A673 (cell line): ENCODE measurements at regions not wholly inside any gene's neighbourhood (a gene's known extent, or its start where the extent isn't known, plus 50 kb on each side); places are given as distances from the start of the nearest gene placed in this dataset.
A peak's percentile ranks its signal among the peaks of the same experiment; 100 is the strongest.

Experiments used
- BruUV-seq: library from RNA; stranded (reverse); fragments of 400-500 nt; replicated peaks from 2 replicates; lab custom pipeline; 2021; lab: Mats Ljungman, UMichigan
- CTCF ChIA-PET: fragments of 300-600 bp; sonication (Branson Sonifier 250); formaldehyde crosslinking; loops from one replicate; lab custom pipeline; 2022; ENCODE audit warnings: antibody characterized with exemption; lab: Charles Lee
- POLR2A ChIA-PET: fragments of 300-600 bp; sonication (Branson Sonifier 250); formaldehyde crosslinking; loops from one replicate; lab custom pipeline; 2022; ENCODE audit warnings: antibody characterized with exemption; ENCODE audit not compliant: low non-redundant PET; lab: Charles Lee
- DNase-seq: peaks from one replicate; pipeline ENCODE4 v3.0.0-alpha.2; 2015; ENCODE audit warnings: low spot score
- H3K27ac ChIP-seq: fragments of 200-600 bp; sonication (generic); 2 replicates; pipeline ENCODE4 v1.5.1; 2016; ENCODE audit warnings: mixed run types, low read depth, mild to moderate bottlenecking, mixed read lengths, antibody characterized with exemption, low read length; ENCODE audit not compliant: poor library complexity, severe bottlenecking
- H3K27me3 ChIP-seq: fragments of 200-600 bp; sonication (generic); replicated peaks from 2 replicates; pipeline ENCODE4 v1.6.1; 2017; ENCODE audit warnings: mixed run types, low read depth, mild to moderate bottlenecking, mixed read lengths, antibody characterized with exemption, low read length; ENCODE audit not compliant: insufficient read depth, poor library complexity
- H3K36me3 ChIP-seq: fragments of 200-600 bp; sonication (generic); 2 replicates; pipeline ENCODE4 v1.6.1; 2016; ENCODE audit warnings: mixed run types, mild to moderate bottlenecking, mixed read lengths, antibody characterized with exemption, low read length; ENCODE audit not compliant: insufficient read depth, poor library complexity, severe bottlenecking
- H3K4me1 ChIP-seq: fragments of 200-600 bp; sonication (generic); 2 replicates; pipeline ENCODE4 v1.6.1; 2017; ENCODE audit warnings: mixed run types, mild to moderate bottlenecking, mixed read lengths, antibody characterized with exemption, low read length; ENCODE audit not compliant: insufficient read depth, poor library complexity, severe bottlenecking
- H3K4me3 ChIP-seq: fragments of 200-600 bp; sonication (generic); 2 replicates; pipeline ENCODE4 v1.5.1; 2016; ENCODE audit warnings: low read depth, mixed run types, mild to moderate bottlenecking, mixed read lengths, low read length; ENCODE audit not compliant: poor library complexity, severe bottlenecking
- H3K9me3 ChIP-seq: fragments of 200-600 bp; sonication (generic); 2 replicates; pipeline ENCODE4 v1.6.1; 2016; ENCODE audit warnings: mixed run types, low read depth, mild to moderate bottlenecking, mixed read lengths, antibody characterized with exemption, low read length; ENCODE audit not compliant: poor library complexity, severe bottlenecking
- EZH2 ChIP-seq: fragments of 200-600 bp; sonication (generic); IDR thresholded peaks from 2 replicates; pipeline ENCODE4 v1.6.1; 2017; ENCODE audit warnings: borderline replicate concordance, low read depth, mild to moderate bottlenecking, mixed read lengths, antibody characterized with exemption, low read length; ENCODE audit not compliant: poor library complexity, severe bottlenecking
- intact Hi-C: fragments of 100-400 bp; cut with micrococcal nuclease; formaldehyde crosslinking; loops from one replicate; pipeline ENCODE4 v1.10.0; 2022; ENCODE audit not compliant: unreplicated experiment
- TF ChIP-seq, protein P1 (sequence below): fragments of 300-800, 200-600 bp; sonication (generic); conservative IDR thresholded peaks from 2 replicates; pipeline ENCODE4 v1.5.1; 2017; ENCODE audit warnings: low read depth, mild to moderate bottlenecking, antibody characterized with exemption, low read length, moderate library complexity, mixed read lengths

DNA sequence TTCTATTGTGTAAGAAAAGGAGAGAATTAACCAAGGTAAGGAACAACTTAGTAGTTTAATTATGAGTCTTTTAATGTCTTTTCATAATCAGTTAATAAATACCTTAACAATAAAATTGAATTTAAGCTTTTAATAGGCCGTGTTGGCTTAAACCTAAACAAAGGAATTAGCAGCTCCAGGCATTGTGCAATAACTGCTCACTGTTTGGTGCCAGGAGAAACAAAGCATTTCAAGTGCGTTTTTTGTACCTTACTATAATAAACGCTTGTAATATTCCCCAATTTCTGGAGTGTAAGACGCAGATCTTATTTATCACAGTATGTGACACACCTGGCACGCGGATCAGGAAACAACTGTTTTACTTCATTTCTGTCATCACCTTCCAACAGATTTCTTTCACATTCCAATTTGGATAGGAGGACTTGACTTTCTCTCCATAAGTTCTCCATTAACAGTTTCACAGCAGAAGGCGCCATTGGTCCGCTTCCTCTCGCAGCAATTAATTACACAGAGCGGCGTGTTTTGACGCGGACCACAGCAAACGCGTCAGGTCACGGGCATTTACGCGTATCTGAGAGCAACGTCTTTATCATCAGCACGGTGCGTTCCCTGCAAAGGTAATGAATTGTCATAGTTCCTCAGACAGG is 335.8 kb upstream of the NT5E start:
- BruUV-seq = no TSS peak
- POLR2A ChIA-PET = no interaction called here
- Histone ChIP-seq H3K36me3 (no peaks in the 10 kb centered on the region), H3K27ac (no peak overlapping the region), H3K27me3 (no peaks in the 10 kb centered on the region), H3K4me1 (peaks cover 20% of the 10 kb centered on the region), H3K9me3 (no peaks in the 10 kb centered on the region), H3K4me3 (peak overlapping the region; percentile 37)
- DNase-seq = peak; percentile 57
- CTCF ChIA-PET = no interaction called here
- TF ChIP-seq EZH2 = no peak
- TF ChIP-seq, protein P1, sequence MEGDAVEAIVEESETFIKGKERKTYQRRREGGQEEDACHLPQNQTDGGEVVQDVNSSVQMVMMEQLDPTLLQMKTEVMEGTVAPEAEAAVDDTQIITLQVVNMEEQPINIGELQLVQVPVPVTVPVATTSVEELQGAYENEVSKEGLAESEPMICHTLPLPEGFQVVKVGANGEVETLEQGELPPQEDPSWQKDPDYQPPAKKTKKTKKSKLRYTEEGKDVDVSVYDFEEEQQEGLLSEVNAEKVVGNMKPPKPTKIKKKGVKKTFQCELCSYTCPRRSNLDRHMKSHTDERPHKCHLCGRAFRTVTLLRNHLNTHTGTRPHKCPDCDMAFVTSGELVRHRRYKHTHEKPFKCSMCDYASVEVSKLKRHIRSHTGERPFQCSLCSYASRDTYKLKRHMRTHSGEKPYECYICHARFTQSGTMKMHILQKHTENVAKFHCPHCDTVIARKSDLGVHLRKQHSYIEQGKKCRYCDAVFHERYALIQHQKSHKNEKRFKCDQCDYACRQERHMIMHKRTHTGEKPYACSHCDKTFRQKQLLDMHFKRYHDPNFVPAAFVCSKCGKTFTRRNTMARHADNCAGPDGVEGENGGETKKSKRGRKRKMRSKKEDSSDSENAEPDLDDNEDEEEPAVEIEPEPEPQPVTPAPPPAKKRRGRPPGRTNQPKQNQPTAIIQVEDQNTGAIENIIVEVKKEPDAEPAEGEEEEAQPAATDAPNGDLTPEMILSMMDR = no peak
- intact Hi-C loops = no loop called here

DNA sequence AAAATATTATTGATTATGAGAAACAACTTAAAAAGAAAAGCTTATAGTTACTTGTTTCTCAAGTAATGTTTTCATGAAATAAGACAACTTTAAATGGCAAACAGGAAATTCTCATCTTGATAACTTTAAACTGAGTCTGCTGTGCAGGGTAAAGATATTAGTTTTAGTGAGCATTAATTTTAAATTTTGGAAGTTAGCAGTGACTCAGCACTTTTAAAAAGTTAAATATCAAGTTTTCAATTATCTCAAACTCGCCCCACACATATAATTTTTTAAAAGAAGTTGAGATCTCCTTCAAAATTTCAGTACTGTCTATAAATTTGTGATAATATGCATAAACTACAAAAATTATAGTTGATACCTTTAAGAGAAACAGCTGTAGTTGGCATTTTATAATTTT is 337.3 kb upstream of the NT5E start:
- intact Hi-C loops = no loop called here
- no peak for DNase-seq
- ChIA-PET POLR2A (no interaction called here), CTCF (no interaction called here)
- Histone ChIP-seq H3K36me3 (no peaks in the 10 kb centered on the region), H3K4me3 (no peak overlapping the region), H3K27ac (no peak overlapping the region), H3K9me3 (no peaks in the 10 kb centered on the region), H3K4me1 (peaks cover 20% of the 10 kb centered on the region), H3K27me3 (no peaks in the 10 kb centered on the region)
- TF ChIP-seq EZH2 = no peak
- TF ChIP-seq, protein P1 = no peak
- BruUV-seq = no TSS peak

DNA sequence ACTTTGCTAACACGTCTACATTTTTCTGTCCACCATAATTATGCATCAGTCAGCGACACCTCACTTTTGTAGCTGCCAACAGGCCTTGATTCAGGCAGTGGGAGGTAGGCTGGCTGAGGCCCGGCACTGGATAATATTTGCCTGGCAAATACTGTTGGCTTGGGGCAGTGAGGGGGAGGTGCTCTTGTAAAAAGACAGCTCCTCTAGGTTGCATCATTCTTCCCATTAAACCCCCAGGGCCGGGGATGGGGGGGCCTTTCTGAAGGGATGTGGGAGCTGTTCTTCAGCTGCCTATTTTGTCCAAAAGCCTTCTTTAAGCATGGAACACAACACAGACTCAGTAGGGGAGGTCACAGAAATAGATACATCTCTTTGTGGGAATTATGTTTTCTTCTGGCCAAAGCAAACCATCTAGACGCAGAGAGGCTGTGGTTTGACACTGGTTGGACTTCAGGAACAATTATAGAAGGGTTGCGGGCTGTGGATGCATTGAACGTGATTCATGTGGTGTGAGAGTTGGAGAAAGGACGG is 338.3 kb upstream of the NT5E start:
- CTCF ChIA-PET = no interaction called here
- H3K9me3 ChIP-seq = no peaks in the 10 kb centered on the region
- POLR2A ChIA-PET = no interaction called here
- BruUV-seq = no TSS peak
- H3K4me3 ChIP-seq = no peak overlapping the region
- intact Hi-C loops = no loop called here
- no peak overlapping the region for H3K27ac ChIP-seq
- peaks cover 20% of the 10 kb centered on the region for H3K4me1 ChIP-seq
- TF ChIP-seq, protein P1 = no peak
- H3K27me3 ChIP-seq = no peaks in the 10 kb centered on the region
- no peaks in the 10 kb centered on the region for H3K36me3 ChIP-seq
- peak; percentile 9 for DNase-seq
